Neural progenitor cell (in vitro differentiated cells): ENCODE measurements at regions not wholly inside any gene's neighbourhood (a gene's known extent, or its start where the extent isn't known, plus 50 kb on each side); places are given as distances from the start of the nearest gene placed in this dataset.
A peak's percentile ranks its signal among the peaks of the same experiment; 100 is the strongest.

ENCODE experiments used
- DNase-seq: peaks from one replicate; pipeline ENCODE4 v3.0.0-alpha.2; 2016; ENCODE audit warnings: low spot score
- H2AFZ ChIP-seq: fragments of 200-600 bp; sonication (generic); replicated peaks from 2 replicates; pipeline ENCODE4 v1.6.1; 2016; ENCODE audit warnings: antibody characterized with exemption
- H3F3A ChIP-seq: fragments of 200-600 bp; sonication (generic); 2 replicates; pipeline ENCODE4 v1.6.1; 2016; ENCODE audit warnings: antibody characterized with exemption, low read depth
- H3K27ac ChIP-seq: fragments of 200-600 bp; sonication (generic); 2 replicates; pipeline ENCODE4 v1.5.1; 2016; ENCODE audit warnings: mild to moderate bottlenecking
- H3K27me3 ChIP-seq: fragments of 200-600 bp; sonication (generic); 2 replicates; pipeline ENCODE4 v1.6.1; 2016; ENCODE audit warnings: mild to moderate bottlenecking, moderate library complexity
- H3K36me3 ChIP-seq: fragments of 200-600 bp; sonication (generic); 2 replicates; pipeline ENCODE4 v1.5.1; 2016
- H3K4me1 ChIP-seq: fragments of 200-600 bp; sonication (generic); 2 replicates; pipeline ENCODE4 v1.6.1; 2016; ENCODE audit warnings: mixed run types
- H3K4me2 ChIP-seq: fragments of 200-600 bp; sonication (generic); 2 replicates; pipeline ENCODE4 v1.6.1; 2016
- H3K4me3 ChIP-seq: fragments of 200-600 bp; sonication (generic); 2 replicates; pipeline ENCODE4 v1.5.1; 2016
- H3K79me2 ChIP-seq: fragments of 200-600 bp; sonication (generic); 2 replicates; pipeline ENCODE4 v1.6.1; 2016; ENCODE audit warnings: low read depth
- H3K9ac ChIP-seq: fragments of 200-600 bp; sonication (generic); 2 replicates; pipeline ENCODE4 v1.6.1; 2016
- H3K9me3 ChIP-seq: fragments of 200-600 bp; sonication (generic); 2 replicates; pipeline ENCODE4 v1.5.1; 2016; ENCODE audit warnings: low read depth
- H4K20me1 ChIP-seq: fragments of 200-600 bp; sonication (generic); 2 replicates; pipeline ENCODE4 v1.6.1; 2016; ENCODE audit warnings: low read depth
- H3K27ac Mint-ChIP-seq: 3 replicates; pipeline ENCODE4 v1.8.0; 2021; ENCODE audit warnings: mixed read lengths
- H3K27me3 Mint-ChIP-seq: 2 replicates; pipeline ENCODE4 v1.8.0; 2022; ENCODE audit warnings: low read depth, mild to moderate bottlenecking, inconsistent platforms, moderate library complexity, mixed read lengths; ENCODE audit not compliant: insufficient read depth
- H3K36me3 Mint-ChIP-seq: 3 replicates; pipeline ENCODE4 v1.8.0; 2021; ENCODE audit warnings: mixed read lengths
- H3K4me1 Mint-ChIP-seq: 3 replicates; pipeline ENCODE4 v1.8.0; 2021; ENCODE audit warnings: mixed read lengths
- H3K4me3 Mint-ChIP-seq: 3 replicates; pipeline ENCODE4 v1.8.0; 2021; ENCODE audit warnings: mild to moderate bottlenecking, moderate library complexity, mixed read lengths
- H3K9me3 Mint-ChIP-seq: 3 replicates; pipeline ENCODE4 v1.8.0; 2020; ENCODE audit warnings: mixed read lengths
- CTCF ChIP-seq: fragments of 200-600 bp; sonication (generic); IDR thresholded peaks from 2 replicates; pipeline ENCODE4 v1.5.1; 2017; ENCODE audit warnings: antibody characterized with exemption, mild to moderate bottlenecking
- EZH2 ChIP-seq: fragments of 200-600 bp; sonication (generic); IDR thresholded peaks from 2 replicates; pipeline ENCODE4 v1.6.1; 2017; ENCODE audit warnings: antibody characterized with exemption, mild to moderate bottlenecking, moderate library complexity
- EZH2phosphoT487 ChIP-seq: fragments of 200-600 bp; sonication (generic); IDR thresholded peaks from 2 replicates; pipeline ENCODE4 v1.6.1; 2017; ENCODE audit warnings: antibody characterized with exemption

GRCh38 chr10:113345826-113346624 lies 206.8 kb upstream of the HABP2 start:
- no peak for TF ChIP-seq EZH2
- TF ChIP-seq CTCF: no peak
- TF ChIP-seq EZH2phosphoT487: no peak
- no peaks in the 10 kb centered on the region for H3K36me3 ChIP-seq

GRCh38 chr10:113347508-113347907 lies 205.3 kb upstream of the HABP2 start:
- DNase-seq: no peak
- TF ChIP-seq EZH2phosphoT487 (no peak), CTCF (no peak), EZH2 (no peak)
- Histone ChIP-seq H3K4me1 (peaks cover 23% of the 10 kb centered on the region), H3F3A (no peaks in the 10 kb centered on the region), H3K36me3 (no peaks in the 10 kb centered on the region), H3K9me3 (no peaks in the 10 kb centered on the region), H2AFZ (no peak overlapping the region), H3K9ac (no peak overlapping the region), H3K4me3 (no peak overlapping the region), H3K27ac (no peak overlapping the region), H3K4me2 (no peak overlapping the region), H4K20me1 (no peaks in the 10 kb centered on the region), H3K79me2 (no peaks in the 10 kb centered on the region), H3K27me3 (no peaks in the 10 kb centered on the region)
- Mint-ChIP-seq H3K27me3 (peaks cover 8% of the 10 kb centered on the region), H3K9me3 (peaks cover 6% of the 10 kb centered on the region), H3K4me1 (peaks cover 20% of the 10 kb centered on the region), H3K4me3 (no peak overlapping the region), H3K36me3 (no peaks in the 10 kb centered on the region), H3K27ac (no peak overlapping the region)

More at GRCh38 chr10:113345826-113346624, 206.8 kb upstream of the HABP2 start:
- H3K79me2 ChIP-seq: no peaks in the 10 kb centered on the region
- H4K20me1 ChIP-seq: no peaks in the 10 kb centered on the region
- no peaks in the 10 kb centered on the region for H3K9me3 ChIP-seq
- Mint-ChIP-seq H3K9me3 (peaks cover 4% of the 10 kb centered on the region), H3K36me3 (no peaks in the 10 kb centered on the region), H3K27ac (no peak overlapping the region), H3K27me3 (peaks cover 4% of the 10 kb centered on the region), H3K4me3 (no peak overlapping the region), H3K4me1 (peaks cover 20% of the 10 kb centered on the region)
- no peaks in the 10 kb centered on the region for H3K27me3 ChIP-seq
- H3K4me3 ChIP-seq: no peak overlapping the region
- H3K4me2 ChIP-seq: peak overlapping the region; percentile 58
- H3K9ac ChIP-seq: no peak overlapping the region
- peak; percentile 43 for DNase-seq
- no peaks in the 10 kb centered on the region for H3F3A ChIP-seq
- peak overlapping the region; percentile 70 for H3K27ac ChIP-seq
- H3K4me1 ChIP-seq: peaks cover 23% of the 10 kb centered on the region
- H2AFZ ChIP-seq: peak overlapping the region; percentile 80

- no peak overlapping the region for H3K4me3 ChIP-seq
- H2AFZ ChIP-seq: no peak overlapping the region
- H3K27me3 ChIP-seq: no peaks in the 10 kb centered on the region
- H3K27ac Mint-ChIP-seq: peak overlapping the region; percentile 8
- H3K4me3 Mint-ChIP-seq: no peak overlapping the region
- H3K27me3 Mint-ChIP-seq: peaks cover 10% of the 10 kb centered on the region
- H3F3A ChIP-seq: no peaks in the 10 kb centered on the region
- no peaks in the 10 kb centered on the region for H4K20me1 ChIP-seq
- DNase-seq: no peak
- H3K9me3 Mint-ChIP-seq: peaks cover 6% of the 10 kb centered on the region
- TF ChIP-seq EZH2phosphoT487 (no peak), CTCF (no peak), EZH2 (no peak)
- H3K9ac ChIP-seq: no peak overlapping the region
- H3K79me2 ChIP-seq: no peaks in the 10 kb centered on the region
- H3K4me1 ChIP-seq: peaks cover 23% of the 10 kb centered on the region
- no peak overlapping the region for H3K27ac ChIP-seq
- no peaks in the 10 kb centered on the region for H3K36me3 Mint-ChIP-seq
- no peaks in the 10 kb centered on the region for H3K36me3 ChIP-seq
- H3K9me3 ChIP-seq: no peaks in the 10 kb centered on the region
- H3K4me1 Mint-ChIP-seq: peaks cover 20% of the 10 kb centered on the region
- no peak overlapping the region for H3K4me2 ChIP-seq
These were observed 204.2 kb upstream of the HABP2 start for GRCh38 chr10:113348694-113349093.
